ENCODE measurements at regions not wholly inside any gene's neighbourhood (a gene's known extent, or its start where the extent isn't known, plus 50 kb on each side); places are given as distances from the start of the nearest gene placed in this dataset.

DNA sequence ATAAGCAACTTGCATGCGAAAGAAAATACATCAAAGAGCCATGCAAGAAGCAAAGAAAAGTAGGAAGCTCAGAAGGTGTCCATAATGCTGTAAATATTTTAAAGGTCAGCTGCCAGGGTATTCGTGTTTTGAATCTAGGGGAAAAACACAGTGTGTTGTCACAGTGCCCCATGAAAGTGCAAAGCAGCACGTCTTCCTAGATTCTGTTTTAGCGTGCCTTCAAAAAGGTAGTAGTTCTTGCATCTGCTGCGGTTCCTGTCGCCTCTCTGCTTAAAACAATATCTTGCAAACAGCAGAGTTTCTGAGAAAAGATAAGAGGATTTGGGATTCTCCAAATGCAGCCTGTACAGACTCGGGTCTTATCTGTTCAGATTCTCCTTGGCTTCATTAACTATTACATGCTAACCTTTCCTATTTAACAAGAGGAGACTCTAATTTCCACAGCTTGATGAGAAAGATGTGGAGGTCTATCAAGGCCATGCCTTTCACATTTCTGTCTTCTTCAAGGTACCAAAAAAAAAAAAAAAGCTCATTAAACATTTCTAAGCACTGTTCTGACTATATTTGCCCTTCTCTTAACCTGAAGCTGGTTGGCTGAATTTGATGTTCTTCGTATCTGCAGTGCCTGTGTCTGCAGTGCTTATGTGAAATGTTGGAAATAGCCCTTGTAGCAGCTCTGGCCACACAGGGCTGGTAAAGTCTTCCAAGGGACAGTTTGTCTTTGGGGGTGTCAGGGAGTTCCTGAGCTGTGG, 297.5 kb downstream of the ADGB start:
- no peak for TF ChIP-seq POLR2A (IDR thresholded peaks at IDR 0.05)
- TF ChIP-seq, protein P1, sequence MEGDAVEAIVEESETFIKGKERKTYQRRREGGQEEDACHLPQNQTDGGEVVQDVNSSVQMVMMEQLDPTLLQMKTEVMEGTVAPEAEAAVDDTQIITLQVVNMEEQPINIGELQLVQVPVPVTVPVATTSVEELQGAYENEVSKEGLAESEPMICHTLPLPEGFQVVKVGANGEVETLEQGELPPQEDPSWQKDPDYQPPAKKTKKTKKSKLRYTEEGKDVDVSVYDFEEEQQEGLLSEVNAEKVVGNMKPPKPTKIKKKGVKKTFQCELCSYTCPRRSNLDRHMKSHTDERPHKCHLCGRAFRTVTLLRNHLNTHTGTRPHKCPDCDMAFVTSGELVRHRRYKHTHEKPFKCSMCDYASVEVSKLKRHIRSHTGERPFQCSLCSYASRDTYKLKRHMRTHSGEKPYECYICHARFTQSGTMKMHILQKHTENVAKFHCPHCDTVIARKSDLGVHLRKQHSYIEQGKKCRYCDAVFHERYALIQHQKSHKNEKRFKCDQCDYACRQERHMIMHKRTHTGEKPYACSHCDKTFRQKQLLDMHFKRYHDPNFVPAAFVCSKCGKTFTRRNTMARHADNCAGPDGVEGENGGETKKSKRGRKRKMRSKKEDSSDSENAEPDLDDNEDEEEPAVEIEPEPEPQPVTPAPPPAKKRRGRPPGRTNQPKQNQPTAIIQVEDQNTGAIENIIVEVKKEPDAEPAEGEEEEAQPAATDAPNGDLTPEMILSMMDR (IDR thresholded peaks at IDR 0.05) = no peak
